Prostate gland (tissue), 2 donors: ENCODE measurements at regions not wholly inside any gene's neighbourhood (a gene's known extent, or its start where the extent isn't known, plus 50 kb on each side); places are given as distances from the start of the nearest gene placed in this dataset.

Source experiments
- DNase-seq: peaks from one replicate; pipeline ENCODE4 v3.0.0-alpha.2; 2019; ENCODE audit warnings: low spot score
- H3K27ac ChIP-seq, 2 donors: fragments of 200-600 bp; sonication (generic); 2 replicates each; pipeline ENCODE4 v1.5.1; 2017 to 2019
- H3K27me3 ChIP-seq: fragments of 200-600 bp; sonication (generic); replicated peaks from 2 replicates; pipeline ENCODE4 v1.5.1; 2019; ENCODE audit not compliant: insufficient read depth
- H3K36me3 ChIP-seq, 2 donors: fragments of 200-600 bp; sonication (generic); 1 replicate in 1 of 2; 2 replicates in 1 of 2; pipeline versions ENCODE4 v1.5.1 to v1.8.1; 2017 to 2019
- H3K4me1 ChIP-seq: fragments of 200-600 bp; sonication (generic); replicated peaks from 2 replicates; pipeline ENCODE4 v1.5.1; 2019
- H3K4me3 ChIP-seq, 2 donors: fragments of 200-600 bp; sonication (generic); 2 replicates each; pipeline ENCODE4 v1.5.1; 2017 to 2019
- H3K9me3 ChIP-seq: fragments of 200-600 bp; sonication (generic); 2 replicates; pipeline ENCODE4 v1.5.1; 2017
- CTCF ChIP-seq, 4 experiments: fragments of 200-600 bp in 2 of 4; fragments of 450-650 bp in 2 of 4; sonication (generic) in 2 of 4; IDR thresholded peaks; 1 replicate in 3 of 4; 2 replicates in 1 of 4; pipeline ENCODE4 v1.5.1; 2016 to 2019; ENCODE audit warnings: antibody characterized with exemption in 4 of 4, mild to moderate bottlenecking in 2 of 4, moderate library complexity in 2 of 4
- POLR2A ChIP-seq: fragments of 450-650 bp; IDR thresholded peaks from one replicate; pipeline ENCODE4 v1.6.1; 2016; ENCODE audit warnings: antibody characterized with exemption, mild to moderate bottlenecking
- POLR2AphosphoS5 ChIP-seq: sonication (generic); formaldehyde crosslinking; IDR thresholded peaks from one replicate; pipeline ENCODE4 v1.6.1; 2017; ENCODE audit warnings: antibody characterized with exemption
- WGBS: methylation state at CpG from one replicate; pipeline ENCODE4 v1.1.5; 2018; 5-methylcytosine and 5-hydroxymethylcytosine counted together
- intact Hi-C: fragments of 100-400 bp; cut with DNase I; formaldehyde crosslinking; loops from one replicate; pipeline ENCODE4 v1.14.2; 2022

GRCh38 chr14:76612654-76613053, 148.6 kb upstream of the VASH1 start:
- H3K27me3 ChIP-seq, result no peaks in the 10 kb centered on the region
- H3K4me1 ChIP-seq, result no peaks in the 10 kb centered on the region
- H3K36me3 ChIP-seq, result no peaks in the 10 kb centered on the region
- TF ChIP-seq CTCF (IDR thresholded peaks at IDR 0.05) (no peak), POLR2A (no peak), POLR2AphosphoS5 (no peak)
- intact Hi-C loops, result no loop called here
- DNase-seq, result no peak
- no peaks in the 10 kb centered on the region for H3K9me3 ChIP-seq
- no peak overlapping the region for H3K4me3 ChIP-seq
- H3K27ac ChIP-seq, result no peak overlapping the region
- whole genome bisulfite sequencing, result 37% methylated on average over 5 of the region's 5 CpGs

GRCh38 chr14:76613616-76614015, 147.7 kb upstream of the VASH1 start:
- DNase-seq, result no peak
- H3K27ac ChIP-seq, result no peak overlapping the region
- no peaks in the 10 kb centered on the region for H3K4me1 ChIP-seq
- intact Hi-C loops, result no loop called here
- H3K27me3 ChIP-seq, result no peaks in the 10 kb centered on the region
- TF ChIP-seq CTCF (IDR thresholded peaks at IDR 0.05), result no peak
- TF ChIP-seq POLR2AphosphoS5, result no peak
- no peak for TF ChIP-seq POLR2A
- H3K9me3 ChIP-seq, result no peaks in the 10 kb centered on the region
- 36% methylated on average over 2 of the region's 2 CpGs for WGBS
- no peak overlapping the region for H3K4me3 ChIP-seq
- no peaks in the 10 kb centered on the region for H3K36me3 ChIP-seq

GRCh38 chr14:76615331-76615730, 145.9 kb upstream of the VASH1 start:
- no peaks in the 10 kb centered on the region for H3K4me1 ChIP-seq
- intact Hi-C loops, result no loop called here
- no peak for DNase-seq
- no peak overlapping the region for H3K4me3 ChIP-seq
- TF ChIP-seq POLR2AphosphoS5, result no peak
- no peaks in the 10 kb centered on the region for H3K9me3 ChIP-seq
- no peak overlapping the region for H3K27ac ChIP-seq
- 77% methylated on average over 9 of the region's 9 CpGs for WGBS
- H3K27me3 ChIP-seq, result no peaks in the 10 kb centered on the region
- H3K36me3 ChIP-seq, result no peaks in the 10 kb centered on the region

- Histone ChIP-seq H3K27ac (no peak overlapping the region), H3K9me3 (no peaks in the 10 kb centered on the region), H3K27me3 (no peaks in the 10 kb centered on the region), H3K4me3 (no peak overlapping the region), H3K36me3 (no peaks in the 10 kb centered on the region), H3K4me1 (no peaks in the 10 kb centered on the region)
- TF ChIP-seq POLR2A, result no peak
- no peak for TF ChIP-seq CTCF (IDR thresholded peaks at IDR 0.05)
- no peak for TF ChIP-seq POLR2AphosphoS5
- intact Hi-C loops, result no loop called here
- DNase-seq, result no peak
- WGBS, result 86% methylated on average over 4 of the region's 4 CpGs
These were observed 143.8 kb upstream of the VASH1 start for GRCh38 chr14:76617440-76617839.

- Histone ChIP-seq H3K4me3 (no peak overlapping the region), H3K9me3 (no peaks in the 10 kb centered on the region), H3K36me3 (no peaks in the 10 kb centered on the region), H3K27me3 (no peaks in the 10 kb centered on the region), H3K27ac (no peak overlapping the region), H3K4me1 (no peaks in the 10 kb centered on the region)
- TF ChIP-seq POLR2AphosphoS5 (no peak), CTCF (IDR thresholded peaks at IDR 0.05) (no peak), POLR2A (no peak)
- no peak for DNase-seq
- intact Hi-C loops, result no loop called here
These were observed 124.7 kb upstream of the VASH1 start for GRCh38 chr14:76636602-76637001.

GRCh38 chr14:76638841-76639240, 122.4 kb upstream of the VASH1 start:
- H3K36me3 ChIP-seq, result no peaks in the 10 kb centered on the region
- TF ChIP-seq CTCF (IDR thresholded peaks at IDR 0.05) (no peak), POLR2A (no peak), POLR2AphosphoS5 (no peak)
- intact Hi-C loops, result no loop called here
- no peak overlapping the region for H3K27ac ChIP-seq
- H3K4me1 ChIP-seq, result no peaks in the 10 kb centered on the region
- H3K27me3 ChIP-seq, result no peaks in the 10 kb centered on the region
- H3K4me3 ChIP-seq, result no peak overlapping the region
- WGBS, result 71% methylated on average over 3 of the region's 3 CpGs
- DNase-seq, result no peak
- H3K9me3 ChIP-seq, result no peaks in the 10 kb centered on the region
